ENCODE measurements at regions not wholly inside any gene's neighbourhood (a gene's known extent, or its start where the extent isn't known, plus 50 kb on each side); places are given as distances from the start of the nearest gene placed in this dataset.

DNA sequence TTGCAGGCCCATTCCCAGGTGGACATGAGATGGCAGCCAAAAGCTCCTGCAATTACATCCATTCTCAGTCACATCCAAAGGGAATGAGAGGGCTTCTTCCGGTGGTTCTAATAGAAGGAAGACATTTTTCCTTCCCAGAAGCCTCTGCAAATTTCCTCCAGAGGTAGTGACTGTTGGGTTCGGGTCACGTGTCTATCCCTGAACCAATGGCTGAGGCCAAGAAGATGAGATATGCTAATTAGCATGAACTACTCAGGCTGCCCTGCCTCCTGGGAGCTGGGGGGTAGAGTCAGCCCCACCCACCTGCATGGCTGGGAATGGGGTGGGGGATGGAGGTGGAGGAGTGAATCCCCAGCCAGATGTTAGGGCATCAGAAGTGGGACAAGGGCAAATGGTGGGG is 61.3 kb upstream of the IYD start:
- no peak for TF ChIP-seq CTCF (IDR thresholded peaks at IDR 0.05; ENCODE audit: low read depth, low read length)
- TF ChIP-seq, protein P1, sequence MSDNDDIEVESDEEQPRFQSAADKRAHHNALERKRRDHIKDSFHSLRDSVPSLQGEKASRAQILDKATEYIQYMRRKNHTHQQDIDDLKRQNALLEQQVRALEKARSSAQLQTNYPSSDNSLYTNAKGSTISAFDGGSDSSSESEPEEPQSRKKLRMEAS (IDR thresholded peaks at IDR 0.05; ENCODE audit: low read depth, low read length), result no peak
- TF ChIP-seq POLR2A (IDR thresholded peaks at IDR 0.05; ENCODE audit: extremely low read depth, insufficient read length), result no peak

Measured in NB4 (cell line).